HG03280 (cell line): ENCODE measurements at regions not wholly inside any gene's neighbourhood (a gene's known extent, or its start where the extent isn't known, plus 50 kb on each side); places are given as distances from the start of the nearest gene placed in this dataset.

Experiments
- ATAC-seq: cut with Tn5 transposase; IDR thresholded peaks from one replicate; pipeline ENCODE4 v1.9.1; 2021; ENCODE audit warnings: mild to moderate bottlenecking, moderate library complexity; ENCODE audit not compliant: unreplicated experiment

DNA sequence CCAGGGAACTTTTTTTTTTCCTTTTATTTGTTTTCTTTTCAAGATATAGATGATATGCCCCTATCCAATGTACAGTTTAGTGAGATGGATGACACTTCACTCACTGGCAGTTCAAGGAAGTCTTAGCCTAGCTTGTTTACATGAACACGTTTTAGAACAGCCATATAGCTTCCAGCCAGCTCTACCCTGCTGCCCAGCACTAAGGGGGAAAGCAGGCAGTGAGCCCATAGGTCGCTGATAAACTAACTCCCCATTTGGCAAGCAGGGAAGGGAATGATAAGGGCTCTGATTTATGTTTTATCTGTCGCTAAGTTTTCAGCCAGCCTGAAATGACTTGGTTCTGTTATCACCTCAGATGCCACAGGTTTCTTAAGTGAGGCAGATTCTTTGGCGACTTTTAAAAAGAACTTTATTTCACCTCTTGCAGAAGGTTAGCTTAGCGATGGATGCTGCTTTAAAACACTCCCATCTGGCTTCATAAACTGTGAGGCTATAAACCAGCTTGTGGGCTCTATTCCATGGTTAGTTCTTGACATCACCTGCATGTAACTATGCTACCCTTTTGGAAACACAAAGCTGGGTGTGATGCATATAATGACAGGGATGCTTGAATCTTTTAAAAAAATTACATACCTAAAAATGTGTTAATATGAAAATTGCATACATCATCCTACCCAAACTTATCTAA, 348.4 kb downstream of the FBXO8 start:
- ATAC-seq, result no peak

DNA sequence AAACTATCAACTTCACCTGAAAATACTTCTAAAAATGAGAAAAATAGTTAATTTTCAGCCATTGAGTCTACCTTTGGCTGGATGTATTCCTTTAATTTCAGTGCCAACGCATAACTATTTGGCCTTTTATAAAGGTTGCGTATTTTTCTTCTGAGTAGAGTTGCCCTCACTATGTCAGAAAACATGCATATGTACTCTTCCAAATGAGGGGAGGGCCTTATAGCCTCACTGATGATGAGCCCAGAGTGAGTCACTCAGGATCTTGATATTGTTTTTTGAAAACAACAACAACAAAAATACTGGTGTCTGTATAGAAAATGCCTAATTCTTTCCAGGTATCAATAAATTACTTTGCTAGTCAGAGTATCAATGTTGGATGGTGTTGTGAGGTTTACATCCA, 349.3 kb downstream of the FBXO8 start:
- no peak for ATAC-seq

DNA sequence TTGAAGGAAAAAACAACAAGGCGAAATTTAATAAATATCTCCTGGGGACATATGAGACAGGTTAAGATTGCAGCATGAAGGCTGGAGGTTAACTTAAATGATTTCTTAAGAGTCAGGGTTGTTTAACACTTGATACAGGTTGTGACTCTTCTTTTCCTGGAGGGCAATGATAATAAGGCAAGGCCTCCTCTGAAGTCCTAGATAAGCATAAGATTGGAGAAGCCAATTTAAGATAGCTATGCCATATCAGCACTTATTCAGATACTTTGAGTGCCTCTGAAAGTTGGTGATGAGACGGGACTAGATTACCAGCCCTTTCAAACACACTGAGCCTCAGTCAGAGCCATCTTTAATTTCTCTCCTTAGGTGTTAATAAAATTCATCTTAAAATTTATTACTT, 350.8 kb downstream of the FBXO8 start:
- ATAC-seq, result no peak

DNA sequence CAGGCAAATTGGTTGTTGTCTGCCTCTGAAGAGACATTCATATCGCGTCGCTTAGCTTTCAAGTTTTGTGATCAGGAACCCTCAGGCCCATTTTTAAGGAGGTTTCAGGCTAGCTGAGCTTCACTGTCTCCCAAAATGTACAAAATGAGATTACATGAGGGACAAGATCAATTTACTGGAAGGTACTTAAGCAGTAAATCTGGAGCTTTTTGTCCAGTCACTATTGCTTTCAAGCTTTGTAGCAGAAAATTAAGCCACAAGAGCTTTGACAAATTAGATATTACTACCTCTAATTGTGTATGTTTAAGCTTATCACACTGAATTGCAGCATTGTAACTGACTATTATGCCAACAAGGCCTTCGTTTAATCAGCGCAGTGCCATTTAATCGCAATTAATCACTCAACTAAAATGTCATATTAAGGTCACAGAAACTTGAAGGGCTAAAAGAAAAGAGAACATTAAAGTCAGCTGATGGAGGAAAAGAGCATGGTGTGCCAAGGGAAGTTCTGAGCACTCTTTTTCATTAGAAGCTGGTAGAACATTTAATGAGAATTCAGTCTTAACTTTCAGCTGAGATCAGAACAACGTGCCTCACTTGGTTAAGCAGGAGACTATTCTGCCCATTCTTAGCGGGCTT, 353.0 kb downstream of the FBXO8 start:
- ATAC-seq, result no peak

DNA sequence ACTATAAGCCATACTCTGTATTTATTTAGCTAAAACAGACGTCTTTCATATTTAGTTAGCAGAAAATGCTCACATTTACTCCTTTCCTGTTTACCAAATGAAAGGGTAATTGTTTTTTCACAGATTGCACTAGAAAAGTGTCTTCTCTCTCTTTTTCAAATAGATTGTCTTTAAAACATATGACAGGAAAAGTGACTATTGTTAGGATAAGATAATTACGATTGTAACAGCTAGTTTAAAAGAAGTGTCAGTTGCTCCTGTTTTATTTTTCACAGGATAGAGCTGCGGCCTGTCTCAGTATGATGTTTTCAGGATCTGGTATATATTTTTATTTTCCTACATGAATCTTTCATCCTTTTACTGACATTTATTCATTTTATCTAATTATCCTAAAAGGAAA, 353.5 kb downstream of the FBXO8 start:
- no peak for ATAC-seq

DNA sequence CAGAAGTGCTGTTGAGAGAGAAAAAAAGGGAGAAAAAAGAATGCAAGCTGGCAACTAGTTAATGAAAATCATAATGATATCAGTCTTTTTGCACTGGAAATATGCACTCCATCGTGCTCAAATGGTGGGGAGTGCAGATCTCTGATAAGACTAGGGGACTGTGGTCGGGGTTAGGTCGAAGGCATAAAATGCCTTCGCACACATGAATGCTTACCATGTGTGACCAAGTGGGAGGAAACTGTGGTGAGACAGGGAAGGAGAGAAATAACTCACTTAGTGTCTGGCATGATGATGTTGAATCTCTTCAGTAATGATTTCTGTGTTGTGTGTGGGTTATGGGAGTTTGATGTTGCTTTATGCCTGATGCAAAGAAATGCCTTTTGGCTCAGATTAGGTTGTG, 358.9 kb downstream of the FBXO8 start:
- ATAC-seq, result no peak

DNA sequence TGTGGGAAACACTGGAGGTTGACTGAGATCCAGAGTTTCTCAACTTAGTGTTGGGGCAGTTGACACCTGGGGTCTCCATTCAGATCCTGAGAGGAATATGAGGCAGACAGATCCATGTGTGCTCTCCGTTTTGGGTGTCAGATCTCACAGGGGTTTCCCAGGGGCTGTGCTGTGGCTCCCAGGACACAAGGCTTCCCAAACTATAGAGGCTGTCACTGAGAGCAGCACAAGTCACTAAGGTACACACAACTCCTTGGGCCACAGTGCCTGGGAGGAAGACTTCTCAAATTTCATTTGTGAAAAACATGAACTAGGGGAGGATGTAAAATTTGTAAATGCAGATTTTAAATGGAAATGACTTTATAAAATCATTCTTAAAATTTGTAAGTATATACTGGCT, 363.6 kb downstream of the FBXO8 start:
- ATAC-seq, result no peak

DNA sequence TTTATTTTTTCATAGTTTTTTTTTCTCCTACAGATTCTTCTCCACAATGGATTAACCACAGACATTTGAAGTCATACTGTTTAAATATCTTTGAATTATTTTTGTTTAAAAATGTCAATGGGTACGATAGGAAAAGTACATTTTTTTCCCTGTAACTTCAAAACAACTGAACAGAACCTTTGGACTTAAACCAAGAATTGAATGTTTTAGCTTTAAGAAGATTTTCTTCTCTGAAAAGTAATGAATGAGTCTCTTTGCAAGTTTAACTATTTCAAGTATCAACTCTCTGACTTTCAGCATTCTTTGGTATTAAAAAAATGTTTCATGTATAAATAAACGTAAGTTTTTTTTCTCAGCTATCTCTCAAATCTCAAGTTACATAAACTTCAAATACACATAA, 364.3 kb downstream of the FBXO8 start:
- no peak for ATAC-seq

DNA sequence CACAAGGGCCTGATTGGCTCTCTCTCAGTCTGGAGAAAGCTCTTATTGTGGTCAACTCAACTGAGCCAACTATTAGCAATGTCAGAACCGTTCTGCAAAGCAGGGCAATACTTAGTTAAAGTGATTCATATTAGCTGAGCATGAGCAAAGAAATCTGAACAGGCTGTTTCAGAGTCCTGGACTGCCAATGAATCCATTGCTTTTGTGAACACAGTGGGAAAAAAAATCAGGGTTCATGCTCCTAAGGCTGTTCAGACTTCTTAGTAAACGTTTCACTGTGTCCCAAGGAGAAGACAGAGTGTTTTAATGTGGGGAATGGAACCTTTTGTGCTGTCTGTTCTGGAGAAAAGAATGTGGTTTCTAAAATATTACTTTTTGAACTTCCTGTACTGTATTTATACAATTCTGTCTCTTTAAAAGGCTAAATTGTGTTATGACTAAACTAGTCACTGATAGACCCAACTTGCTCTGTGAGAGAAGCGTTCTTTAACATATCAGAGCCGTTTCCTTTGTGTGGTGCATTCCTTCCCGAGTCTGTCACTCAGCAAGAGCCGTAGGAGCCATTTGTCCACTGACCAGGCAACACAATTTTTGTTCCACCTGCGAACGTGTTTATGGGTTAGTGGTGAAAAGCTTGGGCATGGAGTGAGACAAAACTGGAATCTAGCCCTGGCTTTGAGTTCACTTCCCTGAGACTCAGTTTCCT, 366.1 kb downstream of the FBXO8 start:
- no peak for ATAC-seq

DNA sequence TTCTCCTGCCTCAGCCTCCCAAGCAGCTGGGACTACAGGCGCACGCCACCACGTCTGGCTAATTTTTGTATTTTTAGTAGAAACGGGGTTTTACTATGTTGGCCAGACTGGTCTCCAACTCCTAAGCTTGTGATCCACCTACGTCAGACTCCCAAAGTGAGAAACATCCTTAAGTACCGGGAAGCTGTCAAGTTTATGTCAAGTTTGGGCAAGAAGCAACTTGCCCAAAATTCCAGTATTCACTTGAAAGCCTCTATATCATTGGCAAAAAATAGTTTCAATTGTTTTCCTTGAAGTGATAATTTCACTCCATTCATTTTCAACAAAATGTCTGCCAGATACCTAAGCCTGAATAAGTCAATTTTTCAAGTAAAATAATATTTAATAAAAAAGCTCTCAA, 370.0 kb downstream of the FBXO8 start:
- no peak for ATAC-seq

DNA sequence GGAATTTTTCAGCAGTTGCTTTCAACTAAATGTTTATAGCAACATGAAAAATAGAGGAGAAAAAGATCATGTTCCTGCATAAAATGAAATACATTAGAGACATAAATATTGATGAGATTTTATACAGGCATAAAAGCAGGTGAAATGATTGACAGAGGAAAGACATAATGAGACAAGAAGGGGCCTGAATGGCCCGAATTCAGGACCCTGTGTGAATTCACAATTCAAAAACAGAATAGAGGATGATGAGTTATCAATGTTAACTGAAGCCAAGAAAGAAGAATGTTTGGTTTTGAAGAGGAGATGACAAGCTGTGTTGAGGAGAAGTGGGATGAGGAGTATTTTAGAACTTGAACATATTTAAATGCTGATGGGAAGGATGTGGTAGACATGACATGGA, 371.1 kb downstream of the FBXO8 start:
- ATAC-seq, result no peak

DNA sequence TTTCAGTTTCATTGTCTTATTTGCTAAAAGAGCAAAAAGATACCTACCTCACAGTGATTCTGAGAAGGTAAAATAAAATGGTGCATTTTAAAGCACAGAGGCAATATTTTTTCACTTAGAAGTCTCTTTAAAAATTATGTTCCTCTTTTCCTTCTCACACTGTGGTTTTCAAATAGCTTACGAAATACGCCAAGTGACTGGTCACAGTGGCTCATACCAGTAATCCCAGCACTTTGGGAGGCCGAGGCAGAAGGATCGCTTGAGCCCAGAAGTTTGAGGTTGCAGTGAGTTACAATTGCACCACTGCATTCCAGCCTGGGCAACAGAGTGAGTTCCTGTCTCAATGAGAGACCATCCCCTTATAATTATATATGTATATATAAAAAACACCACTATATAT, 372.6 kb downstream of the FBXO8 start:
- ATAC-seq, result no peak

DNA sequence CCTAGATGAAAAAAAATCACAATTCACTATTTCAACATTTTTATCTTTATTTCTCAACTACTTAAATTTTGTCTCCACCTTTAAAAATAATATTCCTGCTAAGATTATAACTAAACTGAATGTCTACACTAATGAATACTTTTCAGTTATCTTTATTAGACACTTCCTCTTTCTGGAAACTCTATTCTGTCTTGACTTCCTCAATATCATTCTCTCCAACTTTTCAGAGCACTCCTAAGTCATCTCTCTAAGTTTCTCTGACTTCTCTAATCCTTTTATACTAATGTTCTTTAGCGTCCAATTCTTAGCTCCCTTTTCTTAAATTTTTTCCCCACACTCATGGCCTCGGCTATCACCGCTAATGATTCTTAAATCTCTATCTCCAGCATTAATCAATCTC, 374.2 kb downstream of the FBXO8 start:
- no peak for ATAC-seq

DNA sequence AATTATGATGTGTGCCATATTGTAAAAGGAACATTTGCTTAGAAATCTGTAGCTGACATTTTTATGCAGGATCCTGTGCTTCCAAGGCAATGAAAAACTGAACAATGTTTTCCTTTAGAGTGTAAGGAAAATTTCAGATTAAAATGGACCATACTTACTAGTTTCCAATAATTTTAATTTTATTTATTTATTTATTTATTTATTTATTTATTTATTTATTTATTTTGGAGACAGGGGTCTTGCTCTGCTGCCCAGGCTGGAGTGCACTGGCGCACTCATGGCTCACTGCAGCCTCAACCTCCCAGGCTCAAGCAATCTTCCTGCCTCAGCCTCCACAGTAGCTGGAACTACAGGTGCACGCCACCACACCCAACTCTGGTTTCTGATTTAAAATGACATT, 369.8 kb upstream of the HAND2 start:
- ATAC-seq, result no peak

DNA sequence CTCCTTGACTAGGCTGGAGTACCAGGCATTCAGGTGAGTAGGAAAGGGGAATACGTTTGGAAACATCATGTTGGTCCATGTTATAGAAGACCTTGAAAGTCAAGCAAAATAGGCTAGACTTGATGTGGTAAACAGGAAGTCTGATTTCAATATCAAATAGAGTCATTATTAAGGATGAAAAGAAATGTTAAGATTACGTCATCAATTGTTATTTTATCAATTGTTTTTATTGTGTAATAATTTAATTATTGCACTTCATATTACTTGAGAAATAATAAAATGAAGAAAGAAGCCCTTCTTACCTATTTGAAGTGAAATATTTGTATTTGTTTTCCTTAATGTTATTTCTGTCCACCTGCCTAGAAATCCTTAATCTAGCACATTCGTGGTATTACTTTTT, 361.0 kb upstream of the HAND2 start:
- no peak for ATAC-seq

DNA sequence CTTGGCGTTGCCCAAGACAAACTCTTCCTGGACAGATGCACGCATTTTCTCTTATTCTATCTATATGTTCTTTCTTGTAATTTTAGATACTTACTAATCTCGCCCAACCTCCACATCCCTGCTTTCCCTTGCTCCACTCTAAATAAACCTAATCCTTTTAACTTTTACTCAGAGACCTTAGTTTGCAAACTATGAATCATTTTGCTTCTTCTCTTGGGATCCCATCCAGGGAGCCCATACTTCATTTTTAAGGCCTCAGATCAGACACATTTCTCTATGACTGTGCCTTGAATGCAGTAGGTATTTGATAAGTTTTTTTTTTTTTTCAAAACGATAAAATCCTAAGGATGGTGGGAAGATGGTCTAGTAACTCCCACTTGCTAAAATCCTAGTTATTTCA, 353.8 kb upstream of the HAND2 start:
- ATAC-seq, result no peak

DNA sequence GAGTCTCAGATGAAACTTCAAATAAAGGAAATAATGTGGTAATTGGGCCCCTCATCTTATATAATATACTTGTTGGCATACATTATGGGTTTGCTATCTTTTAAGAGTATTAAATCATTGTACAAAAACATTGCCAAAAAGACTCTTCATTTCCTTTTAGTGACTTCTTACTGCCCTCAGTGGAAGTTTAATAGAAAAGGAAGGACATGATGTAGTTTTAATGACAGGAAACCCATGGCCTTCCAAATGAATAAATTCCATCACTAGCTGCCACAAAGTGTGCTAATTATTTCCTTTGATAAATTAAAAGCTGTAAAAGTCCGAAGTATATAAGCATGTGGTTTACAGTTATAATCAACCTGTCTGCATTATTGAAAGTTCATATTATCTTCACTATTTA, 350.9 kb upstream of the HAND2 start:
- ATAC-seq, result no peak

DNA sequence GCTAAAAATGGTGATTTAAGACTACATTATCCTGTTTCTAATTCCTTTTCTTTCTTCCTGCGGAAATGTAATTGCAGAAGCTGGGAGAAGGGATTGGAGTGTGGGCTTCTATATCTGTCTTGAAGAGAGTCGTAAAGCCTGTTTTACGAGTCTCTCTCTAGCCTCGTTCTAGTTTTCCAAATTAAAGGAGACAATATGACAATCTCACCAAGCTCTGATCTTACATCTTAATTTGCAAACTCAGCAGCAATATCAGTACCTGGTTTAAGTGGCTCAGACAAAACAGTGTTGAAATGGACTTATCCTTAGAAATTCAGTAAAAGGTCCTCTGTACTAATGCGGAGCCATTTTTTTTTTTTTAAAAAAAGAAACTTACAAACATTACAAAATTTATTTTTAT, 349.5 kb upstream of the HAND2 start:
- no peak for ATAC-seq

DNA sequence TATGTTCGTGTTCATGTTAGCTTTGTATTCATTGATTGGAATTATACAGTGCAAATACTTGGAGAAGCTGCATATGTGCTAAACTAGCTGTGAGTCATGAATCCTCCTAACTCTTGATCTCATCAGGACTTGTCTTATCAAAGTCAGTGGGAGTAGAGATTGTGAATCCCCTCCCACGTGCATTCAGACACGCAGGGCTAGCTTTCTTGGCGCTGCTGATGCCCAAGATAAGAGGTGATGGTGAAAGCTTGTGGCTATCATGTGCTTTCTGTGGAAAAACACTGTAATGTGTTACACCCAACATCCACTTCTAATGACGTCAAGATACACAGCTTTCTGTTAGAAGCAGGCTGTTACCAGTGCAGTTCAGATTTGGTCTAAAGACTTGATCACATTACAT, 348.7 kb upstream of the HAND2 start:
- ATAC-seq, result no peak

DNA sequence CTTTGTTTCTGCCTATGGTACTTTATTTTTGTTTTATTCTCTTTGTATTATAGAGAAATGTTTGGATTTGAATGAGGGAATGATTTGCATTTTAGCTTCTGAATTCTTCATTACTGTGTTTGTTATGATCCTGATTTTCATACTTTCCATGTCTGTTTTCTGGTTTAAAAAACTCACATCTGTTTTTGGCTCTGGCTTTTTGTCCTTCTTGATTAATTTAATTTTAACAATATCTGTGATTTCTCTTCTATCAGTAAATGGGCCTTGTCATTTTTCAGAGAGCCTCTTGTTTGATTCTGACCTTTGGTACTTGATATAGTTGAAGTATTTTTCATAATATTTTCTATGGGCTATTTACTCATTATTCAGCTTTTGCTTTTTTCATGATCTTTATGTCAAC, 341.6 kb upstream of the HAND2 start:
- ATAC-seq, result no peak

DNA sequence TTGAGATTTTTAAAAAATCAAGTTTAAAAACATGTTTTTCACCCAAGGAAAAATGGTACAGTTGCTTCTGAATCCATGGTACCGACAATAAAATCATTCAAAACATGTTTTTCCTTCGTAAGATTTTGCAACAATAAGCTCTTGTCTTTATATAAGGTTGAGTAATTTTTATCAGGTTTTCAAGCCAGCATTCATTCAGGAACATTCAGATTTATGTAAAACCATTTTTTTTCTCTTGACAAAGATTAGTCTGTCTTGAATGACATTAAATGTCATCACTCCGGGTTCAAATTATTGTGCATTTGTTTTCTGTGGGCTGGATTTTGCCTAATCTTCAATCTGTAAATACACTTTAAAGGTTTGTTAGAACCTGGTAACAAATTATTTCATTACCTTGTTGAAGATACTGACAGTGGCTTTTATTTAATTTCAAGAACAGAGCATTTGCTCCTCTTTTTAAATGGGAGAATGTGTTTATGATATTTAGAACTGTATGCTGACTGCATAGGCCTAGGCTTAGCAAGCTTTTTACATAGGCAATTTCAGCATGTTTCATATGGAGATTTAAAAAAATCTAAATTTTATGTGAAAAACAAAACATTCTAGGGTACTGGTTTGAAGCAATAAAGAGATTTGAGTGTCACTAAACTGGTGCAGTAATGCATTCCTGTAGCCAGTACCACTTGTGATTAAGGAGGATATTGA, 336.4 kb upstream of the HAND2 start:
- ATAC-seq, result no peak

DNA sequence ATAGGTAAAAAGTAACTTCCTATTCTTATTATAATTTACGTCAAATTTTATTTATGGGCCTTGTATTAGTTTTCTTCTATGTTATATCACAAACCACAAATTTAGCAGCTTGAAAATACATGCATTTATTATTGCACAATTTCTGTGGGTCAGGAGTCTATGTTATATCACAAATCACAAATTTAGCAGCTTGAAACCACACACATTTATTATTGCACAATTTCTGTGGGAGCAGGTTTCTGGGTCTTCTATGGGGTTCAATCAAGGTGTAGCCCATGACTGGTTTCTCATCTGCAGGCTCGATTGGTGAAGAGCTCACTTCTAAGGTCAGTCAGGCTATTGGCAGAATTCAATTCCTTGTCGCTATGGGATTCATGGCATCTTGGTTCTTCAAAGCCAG, 332.7 kb upstream of the HAND2 start:
- no peak for ATAC-seq
